SK-N-SH treated with all-trans-retinoic acid at 6 μM for 48 hours (cell line): ENCODE measurements at regions not wholly inside any gene's neighbourhood (a gene's known extent, or its start where the extent isn't known, plus 50 kb on each side); places are given as distances from the start of the nearest gene placed in this dataset.

Source experiments
- ATAC-seq: fragments of 200-7000 bp; cut with Tn5 transposase; 3 replicates; pipeline ENCODE4 v1.9.1; 2020; ENCODE audit warnings: mild to moderate bottlenecking, moderate library complexity
- ARNTL ChIP-seq: fragments of 450-650 bp; formaldehyde crosslinking; IDR thresholded peaks from 2 replicates; pipeline ENCODE4 v1.5.0; 2020; ENCODE audit warnings: low read depth, mild to moderate bottlenecking, moderate library complexity, borderline replicate concordance
- BACH2 ChIP-seq: fragments of 250-450 bp; sonication (Bioruptor Pico); IDR thresholded peaks from 2 replicates; pipeline ENCODE4 v1.9.0; 2021; ENCODE audit warnings: mild to moderate bottlenecking, borderline replicate concordance
- CSDC2 ChIP-seq: fragments of 250-450 bp; sonication (Bioruptor Pico); IDR thresholded peaks from 2 replicates; pipeline ENCODE4 v1.5.0; 2020; ENCODE audit warnings: mild to moderate bottlenecking, moderate library complexity
- ESRRG ChIP-seq: fragments of 250-450 bp; sonication (Bioruptor Pico); IDR thresholded peaks from 2 replicates; pipeline ENCODE4 v1.6.1; 2021; ENCODE audit warnings: mild to moderate bottlenecking
- GLIS3 ChIP-seq: fragments of 250-450 bp; sonication (Bioruptor Pico); IDR thresholded peaks from 2 replicates; pipeline ENCODE4 v1.5.0; 2020; ENCODE audit warnings: mild to moderate bottlenecking, moderate library complexity
- ISL1 ChIP-seq: fragments of 250-450 bp; sonication (Bioruptor Pico); IDR thresholded peaks from 2 replicates; pipeline ENCODE4 v2.1.2; 2022; ENCODE audit warnings: mild to moderate bottlenecking, moderate library complexity
- PPARA ChIP-seq: fragments of 250-450 bp; sonication (Bioruptor Pico); IDR thresholded peaks from 2 replicates; pipeline ENCODE4 v1.5.0; 2020; ENCODE audit warnings: mild to moderate bottlenecking, borderline replicate concordance
- RARB ChIP-seq: fragments of 250-450 bp; sonication (Bioruptor Pico); IDR thresholded peaks from 2 replicates; pipeline ENCODE4 v1.8.0; 2021; ENCODE audit warnings: mild to moderate bottlenecking, moderate library complexity
- TCF4 ChIP-seq: fragments of 250-450 bp; sonication (Bioruptor Pico); IDR thresholded peaks from 2 replicates; pipeline ENCODE4 v1.8.0; 2021; ENCODE audit warnings: mild to moderate bottlenecking, moderate library complexity, borderline replicate concordance
- ZFP3 ChIP-seq: fragments of 250-450 bp; sonication (Bioruptor Pico); IDR thresholded peaks from 2 replicates; pipeline ENCODE4 v1.5.0; 2020; ENCODE audit warnings: mild to moderate bottlenecking, moderate library complexity
- ZNF565 ChIP-seq: fragments of 450-650 bp; formaldehyde crosslinking; conservative IDR thresholded peaks from 2 replicates; pipeline ENCODE4 v1.5.0; 2020; ENCODE audit warnings: low read depth, mild to moderate bottlenecking, moderate library complexity
- ZNF70 ChIP-seq: fragments of 450-650 bp; formaldehyde crosslinking; IDR thresholded peaks from 2 replicates; pipeline ENCODE4 v1.5.0; 2020; ENCODE audit warnings: mild to moderate bottlenecking, moderate library complexity
- ZNF8 ChIP-seq: fragments of 450-650 bp; formaldehyde crosslinking; IDR thresholded peaks from 2 replicates; pipeline ENCODE4 v1.5.0; 2020; ENCODE audit warnings: mild to moderate bottlenecking, moderate library complexity
- TF ChIP-seq, protein P1 (sequence below): fragments of 250-450 bp; sonication (Bioruptor Pico); IDR thresholded peaks from 2 replicates; pipeline ENCODE4 v1.8.0; 2020; ENCODE audit warnings: mild to moderate bottlenecking, moderate library complexity, borderline replicate concordance
- TF ChIP-seq, protein P2 (sequence below): fragments of 250-450 bp; sonication (Bioruptor Pico); IDR thresholded peaks from 2 replicates; pipeline ENCODE4 v1.5.1; 2021; ENCODE audit warnings: mild to moderate bottlenecking, moderate library complexity
- TF ChIP-seq, protein P3 (sequence below): fragments of 250-450 bp; sonication (Bioruptor Pico); IDR thresholded peaks from 2 replicates; pipeline ENCODE4 v1.5.1; 2020; ENCODE audit warnings: low read depth, mild to moderate bottlenecking, moderate library complexity
- TF ChIP-seq, protein P4 (sequence below): fragments of 250-450 bp; sonication (Bioruptor Pico); IDR thresholded peaks from 2 replicates; pipeline ENCODE4 v1.8.0; 2021; ENCODE audit warnings: low read depth, mild to moderate bottlenecking, moderate library complexity, borderline replicate concordance
- TF ChIP-seq, protein P5 (sequence below): fragments of 250-450 bp; sonication (Bioruptor Pico); IDR thresholded peaks from 2 replicates; pipeline ENCODE4 v1.5.0; 2020; ENCODE audit warnings: mild to moderate bottlenecking, moderate library complexity

DNA sequence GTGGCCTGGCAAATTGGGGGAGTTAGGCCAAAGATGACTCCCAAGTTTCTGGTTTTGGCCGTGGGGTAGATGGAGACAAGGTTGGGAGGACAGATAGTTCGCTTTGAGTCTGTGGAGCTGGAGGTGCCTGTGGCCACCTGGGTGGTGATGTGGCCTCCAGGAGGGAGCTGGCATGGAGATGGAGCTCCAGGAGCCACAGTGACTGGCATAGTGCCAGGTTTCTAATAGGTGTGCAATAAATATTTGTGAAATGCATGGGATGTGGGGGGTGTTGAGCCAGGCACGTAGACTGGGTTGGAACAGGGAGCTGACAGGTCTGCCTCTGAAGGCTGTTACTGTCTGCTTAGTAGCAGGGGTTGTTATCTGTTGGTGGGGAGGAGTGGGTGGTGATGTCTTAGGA lies 102.7 kb downstream of the PAX1 start (continued):
- no peak for TF ChIP-seq PPARA (CRISPR knock-in tag)

DNA sequence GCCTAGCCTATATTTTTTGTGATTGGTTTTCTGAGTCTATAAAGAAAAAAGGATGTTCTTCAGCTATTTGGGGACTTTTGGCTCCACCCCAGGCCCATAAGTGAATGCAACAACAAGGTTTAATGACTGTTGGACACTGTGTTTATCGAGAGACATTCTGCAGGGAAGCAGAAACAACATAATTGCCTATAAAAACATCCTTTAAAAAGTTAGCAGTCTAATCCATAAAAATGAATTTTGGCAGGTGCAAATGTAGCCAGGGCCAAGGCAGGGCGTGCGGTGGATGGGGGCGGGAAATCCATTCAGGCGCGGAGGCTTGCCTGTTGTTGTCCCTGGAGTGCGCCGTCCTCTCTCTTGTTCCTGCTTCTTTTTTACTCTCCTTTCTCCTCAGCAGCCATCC lies 99.3 kb downstream of the PAX1 start:
- no peak for ATAC-seq
- no peak for TF ChIP-seq ZNF70

DNA sequence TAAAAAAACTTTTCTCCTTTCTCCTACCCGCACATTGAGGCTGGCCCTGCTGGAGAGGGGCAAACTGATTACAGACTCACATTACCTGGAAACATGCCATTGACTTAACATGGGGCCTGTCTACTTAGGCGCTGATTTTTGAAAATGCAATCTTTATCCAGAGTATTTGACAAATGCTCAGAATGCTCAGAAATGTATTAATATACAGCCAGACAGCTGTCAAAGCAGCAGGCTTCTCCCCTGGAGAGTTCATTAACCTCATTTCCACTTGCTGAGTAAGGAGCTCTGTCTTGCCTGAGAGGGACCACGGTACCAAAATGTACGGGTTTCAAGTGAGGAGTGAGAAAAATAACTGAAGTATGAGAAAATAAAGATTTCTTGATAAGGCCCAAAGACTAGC lies 95.7 kb downstream of the PAX1 start:
- ATAC-seq = no peak
- TF ChIP-seq, protein P1, sequence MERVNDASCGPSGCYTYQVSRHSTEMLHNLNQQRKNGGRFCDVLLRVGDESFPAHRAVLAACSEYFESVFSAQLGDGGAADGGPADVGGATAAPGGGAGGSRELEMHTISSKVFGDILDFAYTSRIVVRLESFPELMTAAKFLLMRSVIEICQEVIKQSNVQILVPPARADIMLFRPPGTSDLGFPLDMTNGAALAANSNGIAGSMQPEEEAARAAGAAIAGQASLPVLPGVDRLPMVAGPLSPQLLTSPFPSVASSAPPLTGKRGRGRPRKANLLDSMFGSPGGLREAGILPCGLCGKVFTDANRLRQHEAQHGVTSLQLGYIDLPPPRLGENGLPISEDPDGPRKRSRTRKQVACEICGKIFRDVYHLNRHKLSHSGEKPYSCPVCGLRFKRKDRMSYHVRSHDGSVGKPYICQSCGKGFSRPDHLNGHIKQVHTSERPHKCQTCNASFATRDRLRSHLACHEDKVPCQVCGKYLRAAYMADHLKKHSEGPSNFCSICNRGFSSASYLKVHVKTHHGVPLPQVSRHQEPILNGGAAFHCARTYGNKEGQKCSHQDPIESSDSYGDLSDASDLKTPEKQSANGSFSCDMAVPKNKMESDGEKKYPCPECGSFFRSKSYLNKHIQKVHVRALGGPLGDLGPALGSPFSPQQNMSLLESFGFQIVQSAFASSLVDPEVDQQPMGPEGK (CRISPR knock-in tag) = no peak
- TF ChIP-seq ZNF8 (CRISPR knock-in tag) (no peak), PPARA (CRISPR knock-in tag) (no peak), BACH2 (CRISPR knock-in tag) (no peak), GLIS3 (CRISPR knock-in tag) (no peak), RARB (CRISPR knock-in tag) (no peak), TCF4 (no peak), ISL1 (no peak)

DNA sequence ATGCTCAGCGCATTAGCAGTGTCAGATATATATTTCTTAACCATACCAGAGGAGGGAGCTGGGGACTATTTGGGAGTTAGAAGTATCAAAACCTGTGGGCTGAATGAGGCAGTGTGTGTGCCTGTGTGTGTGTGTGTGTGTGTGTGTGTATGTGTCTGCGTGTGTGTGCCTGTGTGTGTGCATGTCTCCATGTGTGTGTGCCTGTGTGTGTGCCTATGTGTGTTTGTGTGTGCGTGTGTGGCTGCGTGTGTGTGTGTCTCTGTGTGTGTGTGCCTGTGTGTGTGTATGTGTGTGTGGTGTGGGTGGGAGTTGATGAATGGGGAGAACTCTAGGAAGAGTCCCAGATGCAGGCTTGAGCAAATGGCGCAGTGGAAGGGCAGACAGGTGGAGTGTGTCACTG lies 92.9 kb downstream of the PAX1 start:
- TF ChIP-seq, protein P2, sequence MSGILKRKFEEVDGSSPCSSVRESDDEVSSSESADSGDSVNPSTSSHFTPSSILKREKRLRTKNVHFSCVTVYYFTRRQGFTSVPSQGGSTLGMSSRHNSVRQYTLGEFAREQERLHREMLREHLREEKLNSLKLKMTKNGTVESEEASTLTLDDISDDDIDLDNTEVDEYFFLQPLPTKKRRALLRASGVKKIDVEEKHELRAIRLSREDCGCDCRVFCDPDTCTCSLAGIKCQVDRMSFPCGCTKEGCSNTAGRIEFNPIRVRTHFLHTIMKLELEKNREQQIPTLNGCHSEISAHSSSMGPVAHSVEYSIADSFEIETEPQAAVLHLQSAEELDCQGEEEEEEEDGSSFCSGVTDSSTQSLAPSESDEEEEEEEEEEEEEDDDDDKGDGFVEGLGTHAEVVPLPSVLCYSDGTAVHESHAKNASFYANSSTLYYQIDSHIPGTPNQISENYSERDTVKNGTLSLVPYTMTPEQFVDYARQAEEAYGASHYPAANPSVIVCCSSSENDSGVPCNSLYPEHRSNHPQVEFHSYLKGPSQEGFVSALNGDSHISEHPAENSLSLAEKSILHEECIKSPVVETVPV (CRISPR knock-in tag) = no peak
- TF ChIP-seq ISL1 = no peak
- TF ChIP-seq, protein P3, sequence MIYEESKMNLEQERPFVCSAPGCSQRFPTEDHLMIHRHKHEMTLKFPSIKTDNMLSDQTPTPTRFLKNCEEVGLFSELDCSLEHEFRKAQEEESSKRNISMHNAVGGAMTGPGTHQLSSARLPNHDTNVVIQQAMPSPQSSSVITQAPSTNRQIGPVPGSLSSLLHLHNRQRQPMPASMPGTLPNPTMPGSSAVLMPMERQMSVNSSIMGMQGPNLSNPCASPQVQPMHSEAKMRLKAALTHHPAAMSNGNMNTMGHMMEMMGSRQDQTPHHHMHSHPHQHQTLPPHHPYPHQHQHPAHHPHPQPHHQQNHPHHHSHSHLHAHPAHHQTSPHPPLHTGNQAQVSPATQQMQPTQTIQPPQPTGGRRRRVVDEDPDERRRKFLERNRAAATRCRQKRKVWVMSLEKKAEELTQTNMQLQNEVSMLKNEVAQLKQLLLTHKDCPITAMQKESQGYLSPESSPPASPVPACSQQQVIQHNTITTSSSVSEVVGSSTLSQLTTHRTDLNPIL = no peak
- TF ChIP-seq, protein P4, sequence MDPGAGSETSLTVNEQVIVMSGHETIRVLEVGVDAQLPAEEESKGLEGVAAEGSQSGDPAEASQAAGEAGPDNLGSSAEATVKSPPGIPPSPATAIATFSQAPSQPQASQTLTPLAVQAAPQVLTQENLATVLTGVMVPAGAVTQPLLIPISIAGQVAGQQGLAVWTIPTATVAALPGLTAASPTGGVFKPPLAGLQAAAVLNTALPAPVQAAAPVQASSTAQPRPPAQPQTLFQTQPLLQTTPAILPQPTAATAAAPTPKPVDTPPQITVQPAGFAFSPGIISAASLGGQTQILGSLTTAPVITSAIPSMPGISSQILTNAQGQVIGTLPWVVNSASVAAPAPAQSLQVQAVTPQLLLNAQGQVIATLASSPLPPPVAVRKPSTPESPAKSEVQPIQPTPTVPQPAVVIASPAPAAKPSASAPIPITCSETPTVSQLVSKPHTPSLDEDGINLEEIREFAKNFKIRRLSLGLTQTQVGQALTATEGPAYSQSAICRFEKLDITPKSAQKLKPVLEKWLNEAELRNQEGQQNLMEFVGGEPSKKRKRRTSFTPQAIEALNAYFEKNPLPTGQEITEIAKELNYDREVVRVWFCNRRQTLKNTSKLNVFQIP = no peak
- ATAC-seq = no peak

DNA sequence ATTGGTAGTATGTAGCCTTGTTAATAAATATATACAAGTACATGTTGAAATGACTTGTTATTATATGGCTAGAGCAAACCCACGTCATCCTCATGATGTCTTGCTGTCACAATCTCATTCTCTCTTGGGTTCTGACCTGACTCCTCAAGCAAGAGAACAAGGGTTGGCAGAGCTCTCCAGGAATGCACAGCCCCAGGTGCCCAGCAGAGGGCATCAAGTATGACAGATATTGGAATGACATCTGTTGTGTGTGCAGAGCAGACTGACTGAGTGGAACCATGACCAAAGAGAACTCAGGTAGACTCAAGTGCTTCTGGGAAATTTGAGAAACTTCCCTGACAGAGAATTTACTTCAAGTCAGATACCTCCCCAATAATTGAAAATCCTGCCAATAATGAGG lies 90.6 kb downstream of the PAX1 start:
- ATAC-seq = no peak
- no peak for TF ChIP-seq ZNF8 (CRISPR knock-in tag)
- no peak for TF ChIP-seq ARNTL
- no peak for TF ChIP-seq ESRRG (CRISPR knock-in tag)
- TF ChIP-seq, protein P4 = no peak

DNA sequence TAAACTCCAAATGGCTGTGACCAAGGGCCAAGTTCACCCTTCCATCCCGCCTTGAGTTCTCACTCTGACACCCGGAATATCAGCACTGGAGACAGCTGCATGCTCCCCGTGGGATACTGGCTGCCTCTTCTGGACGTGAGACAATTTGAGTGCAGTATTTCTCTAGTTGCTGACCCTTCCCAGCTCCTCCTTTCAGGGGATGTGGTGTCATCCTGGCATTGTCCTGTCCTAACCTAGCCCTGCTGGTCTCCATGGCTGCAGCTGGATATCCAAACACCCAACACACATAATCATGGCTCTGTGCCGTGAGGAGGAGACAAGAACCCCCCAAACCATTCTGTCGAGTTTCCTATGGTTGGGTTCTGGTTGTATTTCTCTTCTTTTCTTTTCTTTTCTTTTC lies 82.6 kb downstream of the PAX1 start:
- ATAC-seq = no peak
- TF ChIP-seq ZFP3 (CRISPR knock-in tag) (no peak), CSDC2 (CRISPR knock-in tag) (no peak), ESRRG (CRISPR knock-in tag) (no peak), ZNF565 (CRISPR knock-in tag) (no peak), BACH2 (CRISPR knock-in tag) (no peak), ZNF8 (CRISPR knock-in tag) (no peak), PPARA (CRISPR knock-in tag) (no peak), ZNF70 (no peak)
- TF ChIP-seq, protein P2 (CRISPR knock-in tag) = no peak
- TF ChIP-seq, protein P5, sequence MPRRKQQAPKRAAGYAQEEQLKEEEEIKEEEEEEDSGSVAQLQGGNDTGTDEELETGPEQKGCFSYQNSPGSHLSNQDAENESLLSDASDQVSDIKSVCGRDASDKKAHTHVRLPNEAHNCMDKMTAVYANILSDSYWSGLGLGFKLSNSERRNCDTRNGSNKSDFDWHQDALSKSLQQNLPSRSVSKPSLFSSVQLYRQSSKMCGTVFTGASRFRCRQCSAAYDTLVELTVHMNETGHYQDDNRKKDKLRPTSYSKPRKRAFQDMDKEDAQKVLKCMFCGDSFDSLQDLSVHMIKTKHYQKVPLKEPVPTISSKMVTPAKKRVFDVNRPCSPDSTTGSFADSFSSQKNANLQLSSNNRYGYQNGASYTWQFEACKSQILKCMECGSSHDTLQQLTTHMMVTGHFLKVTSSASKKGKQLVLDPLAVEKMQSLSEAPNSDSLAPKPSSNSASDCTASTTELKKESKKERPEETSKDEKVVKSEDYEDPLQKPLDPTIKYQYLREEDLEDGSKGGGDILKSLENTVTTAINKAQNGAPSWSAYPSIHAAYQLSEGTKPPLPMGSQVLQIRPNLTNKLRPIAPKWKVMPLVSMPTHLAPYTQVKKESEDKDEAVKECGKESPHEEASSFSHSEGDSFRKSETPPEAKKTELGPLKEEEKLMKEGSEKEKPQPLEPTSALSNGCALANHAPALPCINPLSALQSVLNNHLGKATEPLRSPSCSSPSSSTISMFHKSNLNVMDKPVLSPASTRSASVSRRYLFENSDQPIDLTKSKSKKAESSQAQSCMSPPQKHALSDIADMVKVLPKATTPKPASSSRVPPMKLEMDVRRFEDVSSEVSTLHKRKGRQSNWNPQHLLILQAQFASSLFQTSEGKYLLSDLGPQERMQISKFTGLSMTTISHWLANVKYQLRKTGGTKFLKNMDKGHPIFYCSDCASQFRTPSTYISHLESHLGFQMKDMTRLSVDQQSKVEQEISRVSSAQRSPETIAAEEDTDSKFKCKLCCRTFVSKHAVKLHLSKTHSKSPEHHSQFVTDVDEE (CRISPR knock-in tag) = no peak
- TF ChIP-seq, protein P1 (CRISPR knock-in tag) = no peak
- TF ChIP-seq, all 23 proteins: peak for 0
